NCI-H2171 treated with DMSO at 0.1 percent for 48 hours (cell line): ENCODE measurements at regions not wholly inside any gene's neighbourhood (a gene's known extent, or its start where the extent isn't known, plus 50 kb on each side); places are given as distances from the start of the nearest gene placed in this dataset.

ENCODE experiments used
- DNase-seq: peaks from one replicate; lab custom pipeline; 2025; lab: John Stamatoyannopoulos, UW

- DNase-seq, result no peak
Observed at GRCh38 chr2:42931818-42932195, 139.4 kb upstream of the HAAO start.

GRCh38 chr2:42931146-42931817, 138.9 kb upstream of the HAAO start:
- no peak for DNase-seq

- peak; percentile 57 for DNase-seq
Observed at GRCh38 chr2:42930025-42930581, 137.7 kb upstream of the HAAO start.

GRCh38 chr2:42929546-42930024, 137.2 kb upstream of the HAAO start:
- DNase-seq, result no peak

GRCh38 chr2:42928692-42929545, 136.5 kb upstream of the HAAO start:
- DNase-seq, result no peak

- DNase-seq, result no peak
Observed at GRCh38 chr2:42928161-42928691, 135.8 kb upstream of the HAAO start.

GRCh38 chr2:42927334-42928160, 135.2 kb upstream of the HAAO start:
- no peak for DNase-seq

GRCh38 chr2:42926434-42927333, 134.3 kb upstream of the HAAO start:
- no peak for DNase-seq

GRCh38 chr2:42925742-42926433, 133.5 kb upstream of the HAAO start:
- no peak for DNase-seq

- DNase-seq, result no peak
Observed at GRCh38 chr2:42924418-42924886, 132.1 kb upstream of the HAAO start.

- DNase-seq, result no peak
Observed at GRCh38 chr2:42923580-42924417, 131.4 kb upstream of the HAAO start.

GRCh38 chr2:42922790-42923579, 130.6 kb upstream of the HAAO start:
- no peak for DNase-seq

- no peak for DNase-seq
Observed at GRCh38 chr2:42922293-42922692, 129.9 kb upstream of the HAAO start.

- DNase-seq, result no peak
Observed at GRCh38 chr2:42921721-42922120, 129.3 kb upstream of the HAAO start.

GRCh38 chr2:42921147-42921520, 128.8 kb upstream of the HAAO start:
- DNase-seq, result no peak

GRCh38 chr2:42920446-42921146, 128.2 kb upstream of the HAAO start:
- no peak for DNase-seq

- DNase-seq, result no peak
Observed at GRCh38 chr2:42918671-42919318, 126.4 kb upstream of the HAAO start.
